ENCODE measurements at regions not wholly inside any gene's neighbourhood (a gene's known extent, or its start where the extent isn't known, plus 50 kb on each side); places are given as distances from the start of the nearest gene placed in this dataset.

- Histone ChIP-seq H3K4me3 (replicated peaks in 1 of 2; ENCODE audit: low read depth in 1 of 2, low read length in 2 of 2) (no peak overlapping the region), H3K4me2 (ENCODE audit: low read length) (no peak overlapping the region), H3K27me3 (ENCODE audit: insufficient read depth, low read length) (peaks cover 3% of the 10 kb centered on the region; the same call in 1 of the 2 replicates), H3K27ac (ENCODE audit: low read depth, low read length) (no peak overlapping the region), H3K36me3 (ENCODE audit: control insufficient read depth in 1 of 2, insufficient read depth in 2 of 2, low read length in 2 of 2) (no peaks in the 10 kb centered on the region), H3K79me2 (ENCODE audit: insufficient read depth, low read length) (no peaks in the 10 kb centered on the region), H3K4me1 (ENCODE audit: control insufficient read depth in 1 of 2, insufficient read depth in 2 of 2, low read length in 2 of 2) (no peaks in the 10 kb centered on the region), H4K20me1 (ENCODE audit: insufficient read depth) (no peaks in the 10 kb centered on the region), H3K9me2 (ENCODE audit: insufficient read depth) (no peaks in the 10 kb centered on the region), H3K9me3 (ENCODE audit: control insufficient read depth in 1 of 2, insufficient read depth in 1 of 2, low read depth in 1 of 2, low read length in 2 of 2) (no peaks in the 10 kb centered on the region), H2AFZ (ENCODE audit: low read depth, low read length, poor library complexity, severe bottlenecking) (no peak overlapping the region), H3K9ac (ENCODE audit: low read length) (no peak overlapping the region)
- ChIA-PET RAD21 (ENCODE audit: low non-redundant PET in 1 of 2, low total read pairs in 2 of 2, uncharacterized antibody in 2 of 2, unreplicated experiment in 2 of 2) (no interaction called here), CTCF (no interaction called here), POLR2A (no interaction called here)
- intact Hi-C loops (cut with micrococcal nuclease): no loop called here
- no peak for DNase-seq (ENCODE audit: low read depth, low spot score)
- no peak for ATAC-seq
- BruUV-seq (replicated peaks): no TSS peak
- TF ChIP-seq EGR1 (IDR thresholded peaks at IDR 0.05; ENCODE audit: low read depth) (no peak), EZH2phosphoT487 (IDR thresholded peaks at IDR 0.05; ENCODE audit: borderline replicate concordance) (no peak), EZH2 (IDR thresholded peaks at IDR 0.05) (no peak), CEBPB (IDR thresholded peaks at IDR 0.05; ENCODE audit: low read depth) (no peak), ATF3 (IDR thresholded peaks at IDR 0.05) (no peak), RAD21 (IDR thresholded peaks at IDR 0.05; ENCODE audit: low read depth) (no peak), FOSL1 (IDR thresholded peaks at IDR 0.05; ENCODE audit: low read depth) (no peak), MAX (IDR thresholded peaks at IDR 0.05) (no peak), POLR2A (IDR thresholded peaks at IDR 0.05; ENCODE audit: borderline replicate concordance, extremely low read depth, insufficient read depth, insufficient read length) (no peak), CTCF (IDR thresholded peaks at IDR 0.05 in 2 of 3, conservative IDR thresholded peaks at IDR 0.05 in 1 of 3; ENCODE audit: borderline replicate concordance in 1 of 3, insufficient read depth in 1 of 3, low read depth in 2 of 3, low read length in 2 of 3) (no peak), SRF (IDR thresholded peaks at IDR 0.05; ENCODE audit: low read depth) (no peak), YY1 (IDR thresholded peaks at IDR 0.05; ENCODE audit: extremely low read depth, insufficient replicate concordance, low read depth, low read length) (no peak), TCF7L2 (IDR thresholded peaks at IDR 0.05; ENCODE audit: borderline replicate concordance, extremely low read depth, insufficient read depth, insufficient read length) (no peak), SIN3A (IDR thresholded peaks at IDR 0.05; ENCODE audit: low read depth) (no peak), POLR2AphosphoS5 (IDR thresholded peaks at IDR 0.05; ENCODE audit: low read depth, low read length) (no peak)
- TF ChIP-seq, protein P1, sequence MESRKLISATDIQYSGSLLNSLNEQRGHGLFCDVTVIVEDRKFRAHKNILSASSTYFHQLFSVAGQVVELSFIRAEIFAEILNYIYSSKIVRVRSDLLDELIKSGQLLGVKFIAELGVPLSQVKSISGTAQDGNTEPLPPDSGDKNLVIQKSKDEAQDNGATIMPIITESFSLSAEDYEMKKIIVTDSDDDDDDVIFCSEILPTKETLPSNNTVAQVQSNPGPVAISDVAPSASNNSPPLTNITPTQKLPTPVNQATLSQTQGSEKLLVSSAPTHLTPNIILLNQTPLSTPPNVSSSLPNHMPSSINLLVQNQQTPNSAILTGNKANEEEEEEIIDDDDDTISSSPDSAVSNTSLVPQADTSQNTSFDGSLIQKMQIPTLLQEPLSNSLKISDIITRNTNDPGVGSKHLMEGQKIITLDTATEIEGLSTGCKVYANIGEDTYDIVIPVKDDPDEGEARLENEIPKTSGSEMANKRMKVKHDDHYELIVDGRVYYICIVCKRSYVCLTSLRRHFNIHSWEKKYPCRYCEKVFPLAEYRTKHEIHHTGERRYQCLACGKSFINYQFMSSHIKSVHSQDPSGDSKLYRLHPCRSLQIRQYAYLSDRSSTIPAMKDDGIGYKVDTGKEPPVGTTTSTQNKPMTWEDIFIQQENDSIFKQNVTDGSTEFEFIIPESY (IDR thresholded peaks at IDR 0.05; ENCODE audit: extremely low read depth, insufficient replicate concordance, low read length): no peak
- TF ChIP-seq, protein P2, sequence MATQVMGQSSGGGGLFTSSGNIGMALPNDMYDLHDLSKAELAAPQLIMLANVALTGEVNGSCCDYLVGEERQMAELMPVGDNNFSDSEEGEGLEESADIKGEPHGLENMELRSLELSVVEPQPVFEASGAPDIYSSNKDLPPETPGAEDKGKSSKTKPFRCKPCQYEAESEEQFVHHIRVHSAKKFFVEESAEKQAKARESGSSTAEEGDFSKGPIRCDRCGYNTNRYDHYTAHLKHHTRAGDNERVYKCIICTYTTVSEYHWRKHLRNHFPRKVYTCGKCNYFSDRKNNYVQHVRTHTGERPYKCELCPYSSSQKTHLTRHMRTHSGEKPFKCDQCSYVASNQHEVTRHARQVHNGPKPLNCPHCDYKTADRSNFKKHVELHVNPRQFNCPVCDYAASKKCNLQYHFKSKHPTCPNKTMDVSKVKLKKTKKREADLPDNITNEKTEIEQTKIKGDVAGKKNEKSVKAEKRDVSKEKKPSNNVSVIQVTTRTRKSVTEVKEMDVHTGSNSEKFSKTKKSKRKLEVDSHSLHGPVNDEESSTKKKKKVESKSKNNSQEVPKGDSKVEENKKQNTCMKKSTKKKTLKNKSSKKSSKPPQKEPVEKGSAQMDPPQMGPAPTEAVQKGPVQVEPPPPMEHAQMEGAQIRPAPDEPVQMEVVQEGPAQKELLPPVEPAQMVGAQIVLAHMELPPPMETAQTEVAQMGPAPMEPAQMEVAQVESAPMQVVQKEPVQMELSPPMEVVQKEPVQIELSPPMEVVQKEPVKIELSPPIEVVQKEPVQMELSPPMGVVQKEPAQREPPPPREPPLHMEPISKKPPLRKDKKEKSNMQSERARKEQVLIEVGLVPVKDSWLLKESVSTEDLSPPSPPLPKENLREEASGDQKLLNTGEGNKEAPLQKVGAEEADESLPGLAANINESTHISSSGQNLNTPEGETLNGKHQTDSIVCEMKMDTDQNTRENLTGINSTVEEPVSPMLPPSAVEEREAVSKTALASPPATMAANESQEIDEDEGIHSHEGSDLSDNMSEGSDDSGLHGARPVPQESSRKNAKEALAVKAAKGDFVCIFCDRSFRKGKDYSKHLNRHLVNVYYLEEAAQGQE (IDR thresholded peaks at IDR 0.05; ENCODE audit: low read depth): no peak
Measured at GRCh38 chr3:109210501-109210900, 74.0 kb downstream of the C3orf85 start.
